Smooth muscle cell (in vitro differentiated cells): ENCODE measurements at regions not wholly inside any gene's neighbourhood (a gene's known extent, or its start where the extent isn't known, plus 50 kb on each side); places are given as distances from the start of the nearest gene placed in this dataset.

Experiments used
- DNase-seq: peaks from one replicate; lab custom pipeline; 2025; ENCODE audit not compliant: unreplicated experiment; lab: John Stamatoyannopoulos, UW
- H2AFZ ChIP-seq: fragments of 200-600 bp; sonication (generic); 2 replicates; pipeline ENCODE4 v1.6.0; 2016; ENCODE audit warnings: antibody characterized with exemption, low read depth, mild to moderate bottlenecking
- H3F3A ChIP-seq: fragments of 200-600 bp; sonication (generic); 2 replicates; pipeline ENCODE4 v1.6.0; 2017; ENCODE audit warnings: antibody characterized with exemption, low read depth
- H3K27ac ChIP-seq: fragments of 200-600 bp; sonication (generic); 2 replicates; pipeline ENCODE4 v1.5.1; 2016; ENCODE audit warnings: low read depth, mild to moderate bottlenecking
- H3K27me3 ChIP-seq: fragments of 200-600 bp; sonication (generic); 2 replicates; pipeline ENCODE4 v1.6.1; 2016; ENCODE audit warnings: low read depth, mild to moderate bottlenecking
- H3K36me3 ChIP-seq: fragments of 200-600 bp; sonication (generic); 2 replicates; pipeline ENCODE4 v1.5.1; 2016; ENCODE audit warnings: low read depth
- H3K4me1 ChIP-seq: fragments of 200-600 bp; sonication (generic); 2 replicates; pipeline ENCODE4 v1.5.1; 2016; ENCODE audit warnings: low read depth
- H3K4me2 ChIP-seq: fragments of 200-600 bp; sonication (generic); 2 replicates; pipeline ENCODE4 v1.6.0; 2016; ENCODE audit warnings: mild to moderate bottlenecking
- H3K4me3 ChIP-seq: fragments of 200-600 bp; sonication (generic); 2 replicates; pipeline ENCODE4 v1.5.1; 2016; ENCODE audit warnings: mild to moderate bottlenecking
- H3K79me2 ChIP-seq: fragments of 200-600 bp; sonication (generic); 2 replicates; pipeline ENCODE4 v1.6.0; 2016; ENCODE audit warnings: low read depth, mild to moderate bottlenecking
- H3K9ac ChIP-seq: fragments of 200-600 bp; sonication (generic); 2 replicates; pipeline ENCODE4 v1.6.0; 2016; ENCODE audit warnings: low read depth
- H3K9me3 ChIP-seq: fragments of 200-600 bp; sonication (generic); replicated peaks from 2 replicates; pipeline ENCODE4 v1.5.1; 2016; ENCODE audit warnings: low read depth
- H4K20me1 ChIP-seq: fragments of 200-600 bp; sonication (generic); 2 replicates; pipeline ENCODE4 v1.6.0; 2016; ENCODE audit warnings: low read depth
- CTCF ChIP-seq: fragments of 200-600 bp; sonication (generic); IDR thresholded peaks from 2 replicates; pipeline ENCODE4 v1.5.1; 2017; ENCODE audit warnings: borderline replicate concordance, mild to moderate bottlenecking, antibody characterized with exemption; ENCODE audit not compliant: insufficient read depth, poor library complexity, severe bottlenecking
- WGBS: methylation state at CpG from one replicate; pipeline ENCODE4 v1.1.7; 2016; ENCODE audit warnings: low lambda C conversion rate; 5-methylcytosine and 5-hydroxymethylcytosine counted together

GRCh38 chr1:219339466-219339865 lies 165.8 kb downstream of the LYPLAL1 start:
- no peaks in the 10 kb centered on the region for H3F3A ChIP-seq
- no peaks in the 10 kb centered on the region for H3K27me3 ChIP-seq
- no peak overlapping the region for H3K4me3 ChIP-seq
- 37% methylated on average over 1 of the region's 1 CpG for WGBS
- H3K27ac ChIP-seq = no peak overlapping the region
- TF ChIP-seq CTCF = no peak
- no peaks in the 10 kb centered on the region for H4K20me1 ChIP-seq
- H2AFZ ChIP-seq = no peak overlapping the region
- peaks cover 5% of the 10 kb centered on the region for H3K4me1 ChIP-seq
- H3K9me3 ChIP-seq = no peaks in the 10 kb centered on the region
- H3K4me2 ChIP-seq = no peak overlapping the region
- DNase-seq = no peak
- H3K79me2 ChIP-seq = no peaks in the 10 kb centered on the region
- no peaks in the 10 kb centered on the region for H3K36me3 ChIP-seq
- no peak overlapping the region for H3K9ac ChIP-seq

- Histone ChIP-seq H3K27ac (no peak overlapping the region), H3K27me3 (no peaks in the 10 kb centered on the region), H3K4me1 (peaks cover 5% of the 10 kb centered on the region), H2AFZ (no peak overlapping the region), H3K4me3 (no peak overlapping the region), H3F3A (no peaks in the 10 kb centered on the region), H3K4me2 (no peak overlapping the region), H4K20me1 (no peaks in the 10 kb centered on the region), H3K9me3 (no peaks in the 10 kb centered on the region), H3K9ac (no peak overlapping the region), H3K79me2 (no peaks in the 10 kb centered on the region), H3K36me3 (no peaks in the 10 kb centered on the region)
- WGBS = 89% methylated on average over 1 of the region's 1 CpG
- no peak for TF ChIP-seq CTCF
- DNase-seq = no peak
Measured at GRCh38 chr1:219337588-219337987, 163.9 kb downstream of the LYPLAL1 start.

GRCh38 chr1:219333626-219334025 lies 159.9 kb downstream of the LYPLAL1 start:
- Histone ChIP-seq H2AFZ (no peak overlapping the region), H3K9me3 (no peaks in the 10 kb centered on the region), H3K4me1 (peaks cover 9% of the 10 kb centered on the region), H3F3A (no peaks in the 10 kb centered on the region), H4K20me1 (no peaks in the 10 kb centered on the region), H3K79me2 (no peaks in the 10 kb centered on the region), H3K27ac (no peak overlapping the region), H3K4me3 (no peak overlapping the region), H3K27me3 (no peaks in the 10 kb centered on the region), H3K36me3 (no peaks in the 10 kb centered on the region), H3K4me2 (no peak overlapping the region), H3K9ac (no peak overlapping the region)
- no peak for DNase-seq
- no peak for TF ChIP-seq CTCF
- WGBS = 91% methylated on average over 1 of the region's 1 CpG

GRCh38 chr1:219331424-219331823 lies 157.7 kb downstream of the LYPLAL1 start:
- Histone ChIP-seq H3F3A (no peaks in the 10 kb centered on the region), H3K4me2 (no peak overlapping the region), H3K9ac (no peak overlapping the region), H2AFZ (no peak overlapping the region), H3K4me1 (peaks cover 9% of the 10 kb centered on the region), H3K79me2 (no peaks in the 10 kb centered on the region), H3K36me3 (no peaks in the 10 kb centered on the region), H3K9me3 (no peaks in the 10 kb centered on the region), H3K27me3 (no peaks in the 10 kb centered on the region), H4K20me1 (no peaks in the 10 kb centered on the region), H3K4me3 (no peak overlapping the region), H3K27ac (no peak overlapping the region)
- DNase-seq = no peak
- 93% methylated on average over 5 of the region's 5 CpGs for WGBS
- TF ChIP-seq CTCF = no peak
